Gastroesophageal sphincter (tissue), 3 donors: ENCODE measurements at regions not wholly inside any gene's neighbourhood (a gene's known extent, or its start where the extent isn't known, plus 50 kb on each side); places are given as distances from the start of the nearest gene placed in this dataset.

Source experiments
- CTCF ChIP-seq, 4 experiments: fragments of 200-600 bp in 2 of 4; fragments of 450-650 bp in 2 of 4; sonication (generic) in 1 of 4; IDR thresholded peaks; one replicate each; pipeline ENCODE4 v1.5.1; 2017 to 2019; ENCODE audit warnings: antibody characterized with exemption in 4 of 4, mild to moderate bottlenecking in 2 of 4, moderate library complexity in 2 of 4
- EP300 ChIP-seq: sonication (generic); formaldehyde crosslinking; IDR thresholded peaks from one replicate; pipeline ENCODE4 v1.6.1; 2017; ENCODE audit warnings: antibody characterized with exemption, mild to moderate bottlenecking
- POLR2A ChIP-seq, 2 donors: fragments of 450-650 bp; IDR thresholded peaks; one replicate each; pipeline ENCODE4 v1.6.1; 2017; ENCODE audit warnings: antibody characterized with exemption in 2 of 2, mild to moderate bottlenecking in 2 of 2, moderate library complexity in 1 of 2
- POLR2AphosphoS5 ChIP-seq: sonication (generic); formaldehyde crosslinking; IDR thresholded peaks from one replicate; pipeline ENCODE4 v1.6.1; 2017; ENCODE audit warnings: antibody characterized with exemption

- TF ChIP-seq CTCF (IDR thresholded peaks at IDR 0.05) (no peak), POLR2AphosphoS5 (no peak), POLR2A (IDR thresholded peaks at IDR 0.05) (no peak), EP300 (no peak)
Measured at GRCh38 chr17:37824534-37825485, 80.0 kb upstream of the HNF1B start.
